Calu3 (cell line): ENCODE measurements at regions not wholly inside any gene's neighbourhood (a gene's known extent, or its start where the extent isn't known, plus 50 kb on each side); places are given as distances from the start of the nearest gene placed in this dataset.

ENCODE experiments used
- BruUV-seq: library from RNA; stranded (reverse); fragments of 400-500 nt; replicated peaks from 2 replicates; lab custom pipeline; 2021; lab: Mats Ljungman, UMichigan
- CTCF ChIA-PET: fragments of 300-600 bp; sonication (Branson Sonifier 250); formaldehyde crosslinking; loops from one replicate; lab custom pipeline; 2022; ENCODE audit warnings: antibody characterized with exemption; lab: Charles Lee
- DNase-seq: peaks from one replicate; pipeline ENCODE4 v3.0.0; 2022
- H3K27ac Mint-ChIP-seq: one replicate; pipeline ENCODE4 v1.8.0; 2022; ENCODE audit warnings: mixed read lengths; ENCODE audit not compliant: unreplicated experiment
- H3K27me3 Mint-ChIP-seq: one replicate; pipeline ENCODE4 v1.8.0; 2022; ENCODE audit warnings: mixed read lengths; ENCODE audit not compliant: unreplicated experiment
- H3K36me3 Mint-ChIP-seq: one replicate; pipeline ENCODE4 v1.8.0; 2022; ENCODE audit warnings: mild to moderate bottlenecking, moderate library complexity, mixed read lengths; ENCODE audit not compliant: insufficient read depth, unreplicated experiment
- H3K4me1 Mint-ChIP-seq: one replicate; pipeline ENCODE4 v1.8.0; 2022; ENCODE audit warnings: mild to moderate bottlenecking, low read depth, mixed read lengths; ENCODE audit not compliant: unreplicated experiment
- H3K4me3 Mint-ChIP-seq: one replicate; pipeline ENCODE4 v1.8.0; 2022; ENCODE audit warnings: mild to moderate bottlenecking, low read depth, moderate library complexity, mixed read lengths; ENCODE audit not compliant: unreplicated experiment
- H3K9me3 Mint-ChIP-seq: one replicate; pipeline ENCODE4 v1.8.0; 2022; ENCODE audit warnings: low read depth, mixed read lengths; ENCODE audit not compliant: unreplicated experiment
- CTCF ChIP-seq: fragments of 200-600 bp; IDR thresholded peaks from one replicate; pipeline ENCODE4 v1.8.0; 2022; ENCODE audit warnings: antibody characterized with exemption; ENCODE audit not compliant: unreplicated experiment
- intact Hi-C: fragments of 100-400 bp; cut with micrococcal nuclease; formaldehyde crosslinking; loops from one replicate; pipeline ENCODE4 v1.10.0; 2022; ENCODE audit not compliant: unreplicated experiment

- CTCF ChIA-PET, result interaction anchor here (0.6 kb wide), 1 partner anchor 45 kb away, joined by 3 read pairs; no protein-coding TSS in a partner anchor
- TF ChIP-seq CTCF, result no peak
- no peaks in the 10 kb centered on the region for H3K36me3 Mint-ChIP-seq
- no peak overlapping the region for H3K27ac Mint-ChIP-seq
- intact Hi-C loops, result no loop called here
- H3K4me3 Mint-ChIP-seq, result no peak overlapping the region
- BruUV-seq, result no TSS peak
- no peak for DNase-seq
- H3K9me3 Mint-ChIP-seq, result no peaks in the 10 kb centered on the region
- H3K27me3 Mint-ChIP-seq, result no peaks in the 10 kb centered on the region
- H3K4me1 Mint-ChIP-seq, result no peaks in the 10 kb centered on the region
Observed at GRCh38 chr2:180893752-180894151, 86.7 kb upstream of the UBE2E3 start.

DNA sequence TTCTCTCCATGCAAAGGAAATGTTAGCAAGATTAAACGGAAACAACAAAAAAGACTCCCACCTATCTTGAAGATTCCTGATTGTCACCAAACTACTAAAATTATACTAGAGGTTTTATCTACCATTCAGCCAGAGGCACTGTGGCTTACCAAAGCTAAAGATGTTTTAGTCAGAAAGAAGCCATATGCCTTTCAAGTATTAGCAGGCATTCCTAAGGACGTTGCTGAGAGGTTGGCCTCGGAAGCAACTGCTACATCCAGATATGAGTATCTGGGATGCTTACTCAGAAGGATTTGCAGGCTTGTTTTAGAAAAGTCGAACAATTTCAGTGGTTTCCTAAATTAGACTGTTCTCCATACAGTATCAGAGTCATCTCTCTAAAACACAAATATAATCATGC, 88.3 kb upstream of the UBE2E3 start:
- Mint-ChIP-seq H3K4me1 (no peaks in the 10 kb centered on the region), H3K36me3 (no peaks in the 10 kb centered on the region), H3K27me3 (no peaks in the 10 kb centered on the region), H3K9me3 (no peaks in the 10 kb centered on the region), H3K27ac (no peak overlapping the region), H3K4me3 (no peak overlapping the region)
- BruUV-seq, result no TSS peak
- CTCF ChIA-PET, result no interaction called here
- DNase-seq, result no peak
- TF ChIP-seq CTCF, result no peak
- intact Hi-C loops, result no loop called here

- Mint-ChIP-seq H3K4me3 (no peak overlapping the region), H3K27me3 (no peaks in the 10 kb centered on the region), H3K9me3 (no peaks in the 10 kb centered on the region), H3K4me1 (no peaks in the 10 kb centered on the region), H3K27ac (no peak overlapping the region), H3K36me3 (no peaks in the 10 kb centered on the region)
- BruUV-seq, result no TSS peak
- intact Hi-C loops, result no loop called here
- no peak for TF ChIP-seq CTCF
- DNase-seq, result no peak
- CTCF ChIA-PET, result no interaction called here
Observed at GRCh38 chr2:180891360-180891759, 89.0 kb upstream of the UBE2E3 start.

- BruUV-seq, result no TSS peak
- H3K4me3 Mint-ChIP-seq, result no peak overlapping the region
- TF ChIP-seq CTCF, result no peak
- CTCF ChIA-PET, result no interaction called here
- H3K4me1 Mint-ChIP-seq, result no peaks in the 10 kb centered on the region
- H3K27ac Mint-ChIP-seq, result no peak overlapping the region
- no peaks in the 10 kb centered on the region for H3K36me3 Mint-ChIP-seq
- H3K27me3 Mint-ChIP-seq, result no peaks in the 10 kb centered on the region
- intact Hi-C loops, result no loop called here
- DNase-seq, result no peak
- H3K9me3 Mint-ChIP-seq, result no peaks in the 10 kb centered on the region
Observed at GRCh38 chr2:180890781-180891180, 89.6 kb upstream of the UBE2E3 start.

GRCh38 chr2:180882959-180883358, 97.4 kb upstream of the UBE2E3 start:
- no peaks in the 10 kb centered on the region for H3K36me3 Mint-ChIP-seq
- CTCF ChIA-PET, result no interaction called here
- no peaks in the 10 kb centered on the region for H3K4me1 Mint-ChIP-seq
- H3K4me3 Mint-ChIP-seq, result no peak overlapping the region
- H3K9me3 Mint-ChIP-seq, result no peaks in the 10 kb centered on the region
- DNase-seq, result no peak
- no peak overlapping the region for H3K27ac Mint-ChIP-seq
- no peak for TF ChIP-seq CTCF
- BruUV-seq, result no TSS peak
- intact Hi-C loops, result no loop called here
- H3K27me3 Mint-ChIP-seq, result no peaks in the 10 kb centered on the region
